ENCODE measurements at regions not wholly inside any gene's neighbourhood (a gene's known extent, or its start where the extent isn't known, plus 50 kb on each side); places are given as distances from the start of the nearest gene placed in this dataset.

GRCh38 chr7:41097501-41097900 is 605.4 kb downstream of the INHBA start:
- TF ChIP-seq, protein P1, sequence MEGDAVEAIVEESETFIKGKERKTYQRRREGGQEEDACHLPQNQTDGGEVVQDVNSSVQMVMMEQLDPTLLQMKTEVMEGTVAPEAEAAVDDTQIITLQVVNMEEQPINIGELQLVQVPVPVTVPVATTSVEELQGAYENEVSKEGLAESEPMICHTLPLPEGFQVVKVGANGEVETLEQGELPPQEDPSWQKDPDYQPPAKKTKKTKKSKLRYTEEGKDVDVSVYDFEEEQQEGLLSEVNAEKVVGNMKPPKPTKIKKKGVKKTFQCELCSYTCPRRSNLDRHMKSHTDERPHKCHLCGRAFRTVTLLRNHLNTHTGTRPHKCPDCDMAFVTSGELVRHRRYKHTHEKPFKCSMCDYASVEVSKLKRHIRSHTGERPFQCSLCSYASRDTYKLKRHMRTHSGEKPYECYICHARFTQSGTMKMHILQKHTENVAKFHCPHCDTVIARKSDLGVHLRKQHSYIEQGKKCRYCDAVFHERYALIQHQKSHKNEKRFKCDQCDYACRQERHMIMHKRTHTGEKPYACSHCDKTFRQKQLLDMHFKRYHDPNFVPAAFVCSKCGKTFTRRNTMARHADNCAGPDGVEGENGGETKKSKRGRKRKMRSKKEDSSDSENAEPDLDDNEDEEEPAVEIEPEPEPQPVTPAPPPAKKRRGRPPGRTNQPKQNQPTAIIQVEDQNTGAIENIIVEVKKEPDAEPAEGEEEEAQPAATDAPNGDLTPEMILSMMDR (IDR thresholded peaks at IDR 0.05): no peak
- TF ChIP-seq POLR2AphosphoS5 (IDR thresholded peaks at IDR 0.05): no peak
- no peak for TF ChIP-seq EP300 (IDR thresholded peaks at IDR 0.05; ENCODE audit: low read depth)
- no peak for TF ChIP-seq POLR2A (IDR thresholded peaks at IDR 0.05)
